HG03439 (cell line): ENCODE measurements at regions not wholly inside any gene's neighbourhood (a gene's known extent, or its start where the extent isn't known, plus 50 kb on each side); places are given as distances from the start of the nearest gene placed in this dataset.
A peak's percentile ranks its signal among the peaks of the same experiment; 100 is the strongest.

Experiments used
- ATAC-seq: cut with Tn5 transposase; IDR thresholded peaks from one replicate; pipeline ENCODE4 v1.9.1; 2021; ENCODE audit warnings: mild to moderate bottlenecking, moderate library complexity; ENCODE audit not compliant: unreplicated experiment

DNA sequence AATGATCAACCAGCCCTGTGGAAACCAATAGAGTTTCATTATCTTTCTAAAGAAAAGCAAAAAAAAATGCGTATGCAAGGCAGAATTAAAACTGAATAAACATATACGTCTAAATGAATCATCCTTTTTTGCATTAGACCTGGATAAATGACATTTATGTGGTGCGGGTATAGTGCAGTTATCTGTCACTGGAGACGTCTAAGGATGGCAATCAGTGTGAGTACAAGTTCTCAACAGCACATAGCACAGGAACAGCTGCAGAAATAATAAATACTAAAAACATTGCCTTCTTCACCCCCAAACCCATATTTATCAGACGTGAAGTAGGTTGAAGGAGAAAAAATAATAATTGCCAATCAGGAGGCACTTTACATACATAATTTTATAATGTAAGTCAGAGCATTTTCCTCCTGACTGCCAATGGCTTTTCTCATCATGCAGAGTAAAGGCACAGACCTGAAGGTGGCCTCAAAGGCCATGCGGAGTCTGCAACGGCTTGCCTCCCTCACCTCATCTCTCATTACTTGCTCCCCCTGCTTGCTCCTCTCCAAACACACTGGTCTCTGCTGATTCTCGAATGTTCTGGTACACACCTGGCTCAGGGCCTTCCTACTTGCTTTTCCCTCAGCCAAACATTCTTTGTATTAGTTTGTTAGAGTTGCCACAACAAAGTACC, 574.7 kb upstream of the PLXNA2 start:
- ATAC-seq, result no peak

DNA sequence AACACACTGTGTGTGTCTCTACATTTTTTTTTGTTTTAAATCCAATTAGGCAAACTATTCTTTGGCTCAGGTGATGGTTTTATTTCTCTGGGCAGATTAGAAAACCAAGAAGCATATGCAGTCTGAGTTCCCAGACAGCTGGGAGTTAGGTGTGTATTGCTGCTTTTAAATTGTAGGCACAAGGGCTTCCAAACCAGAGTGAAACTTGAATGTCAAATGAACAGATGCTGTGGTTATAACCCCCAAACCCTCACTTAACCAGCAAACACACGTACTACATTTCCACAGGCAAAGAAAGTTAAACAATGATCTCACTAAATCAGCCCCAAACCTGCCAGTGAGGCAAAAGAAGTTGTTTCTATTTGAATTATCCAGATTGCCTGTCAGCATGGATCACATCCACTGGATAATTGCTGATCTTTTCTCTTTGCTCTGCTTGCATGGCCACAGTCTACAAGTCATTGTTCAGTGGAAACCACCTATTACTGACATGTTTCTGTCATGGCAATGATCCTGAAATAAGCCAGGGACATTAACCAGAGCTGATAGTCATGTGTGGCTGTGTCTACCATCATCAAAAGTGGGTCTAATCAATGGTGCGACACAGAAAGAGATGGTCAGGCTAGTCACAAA, 576.5 kb upstream of the PLXNA2 start:
- ATAC-seq, result no peak

DNA sequence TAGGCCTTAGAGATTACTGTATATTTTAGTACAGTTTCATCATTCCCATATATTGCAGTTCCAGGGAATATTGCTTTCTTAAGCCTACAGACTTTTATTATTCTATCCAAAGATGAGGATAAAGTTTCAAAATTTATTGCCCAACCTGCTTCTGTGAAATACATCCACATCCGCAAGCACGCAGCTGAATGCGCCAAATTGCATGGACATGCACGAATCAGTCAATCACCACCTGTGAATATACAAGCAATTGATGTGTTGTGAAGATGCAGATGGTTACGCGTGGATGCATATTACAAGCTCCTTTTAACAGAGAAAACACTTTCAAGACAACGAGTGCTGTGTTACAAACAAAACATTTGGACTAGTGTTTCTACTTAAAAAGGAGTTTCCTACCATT, 577.8 kb upstream of the PLXNA2 start:
- ATAC-seq, result no peak

DNA sequence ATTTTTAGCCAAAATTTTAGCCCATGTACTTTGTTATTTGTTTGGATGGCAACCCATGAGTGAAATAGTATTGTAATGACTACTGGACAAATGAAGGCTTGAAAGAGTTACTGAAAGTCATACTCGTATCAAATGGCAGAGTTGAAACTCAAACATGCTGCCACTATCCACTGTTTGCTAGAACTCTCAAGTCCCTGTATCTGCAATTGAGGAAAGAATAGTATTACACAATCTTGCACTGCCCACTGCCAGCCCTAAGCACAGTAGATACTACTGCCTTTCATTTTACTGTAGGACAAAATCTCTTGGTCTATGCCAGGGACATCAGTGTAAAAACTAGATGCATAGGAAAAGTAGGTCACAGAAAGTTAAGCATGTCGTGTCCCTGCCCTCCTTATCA, 581.1 kb upstream of the PLXNA2 start:
- no peak for ATAC-seq

DNA sequence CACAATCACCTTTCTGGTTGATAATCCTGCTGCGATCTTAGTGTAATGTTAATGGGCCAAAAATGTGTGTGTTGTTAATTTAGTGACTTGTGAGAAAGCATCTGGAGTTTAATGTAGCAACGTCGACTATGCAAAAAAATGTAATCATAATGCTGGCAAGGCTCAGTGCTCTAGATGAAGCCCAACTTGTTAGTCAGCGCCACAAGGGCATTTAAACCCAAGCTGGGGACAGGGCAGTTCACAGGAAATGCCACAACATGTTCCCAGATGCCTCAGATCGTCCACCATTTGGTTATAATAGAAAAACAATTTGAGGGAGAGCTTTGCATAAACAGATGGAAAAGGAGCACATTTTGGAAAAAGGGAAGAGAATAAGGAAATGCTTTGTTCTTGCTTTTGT, 585.4 kb upstream of the PLXNA2 start:
- no peak for ATAC-seq

DNA sequence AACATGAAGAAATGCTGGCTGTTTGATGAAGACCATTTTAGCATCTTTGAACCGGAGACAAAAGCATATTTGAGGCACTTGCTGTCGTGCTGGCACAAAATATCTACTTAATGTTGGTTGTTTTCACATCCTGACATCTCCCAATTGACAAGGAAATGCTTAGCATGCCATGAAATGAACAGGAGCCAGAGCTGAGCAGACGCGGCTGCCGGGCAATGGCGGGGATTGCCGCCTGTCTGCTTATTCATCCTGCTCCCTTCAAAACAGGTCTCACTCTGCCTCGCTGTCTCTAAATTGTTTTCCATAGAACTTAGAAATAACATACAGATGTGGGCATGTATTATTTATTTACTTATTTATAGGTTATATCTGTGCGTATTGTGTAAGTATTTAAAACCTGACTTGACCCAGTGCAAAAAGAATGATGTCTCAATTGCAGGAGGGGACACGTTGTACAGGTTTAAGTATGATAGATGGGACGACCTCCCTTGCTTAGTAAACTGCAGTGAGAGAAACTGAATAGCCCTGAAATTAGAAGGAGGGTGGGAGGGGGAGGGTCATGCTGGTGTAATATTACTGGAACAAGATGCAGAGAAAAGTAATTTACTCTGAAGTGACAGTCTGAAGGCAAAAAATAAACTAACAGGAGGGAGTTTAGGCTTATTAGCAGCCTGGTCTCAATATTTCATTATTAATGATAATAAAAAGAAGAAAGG, 590.4 kb upstream of the PLXNA2 start:
- no peak for ATAC-seq

DNA sequence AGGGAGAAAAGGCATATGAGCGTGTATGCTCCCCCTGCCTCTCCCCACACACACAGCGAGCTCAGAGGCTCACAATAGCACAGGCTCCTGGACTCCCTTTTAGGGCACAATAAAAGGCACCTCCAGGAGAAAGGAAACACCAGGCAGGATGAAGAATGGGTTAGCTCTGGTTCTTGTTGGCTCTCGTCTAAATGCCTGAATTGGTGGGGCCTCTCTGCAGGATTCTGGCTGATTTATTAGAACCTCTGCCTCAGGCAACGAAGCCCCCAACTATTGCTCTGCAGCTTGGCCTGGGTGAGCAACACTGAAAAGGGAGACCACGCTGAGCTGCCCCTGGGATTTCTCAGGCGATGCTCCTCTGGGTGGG, 590.9 kb upstream of the PLXNA2 start:
- ATAC-seq, result no peak

DNA sequence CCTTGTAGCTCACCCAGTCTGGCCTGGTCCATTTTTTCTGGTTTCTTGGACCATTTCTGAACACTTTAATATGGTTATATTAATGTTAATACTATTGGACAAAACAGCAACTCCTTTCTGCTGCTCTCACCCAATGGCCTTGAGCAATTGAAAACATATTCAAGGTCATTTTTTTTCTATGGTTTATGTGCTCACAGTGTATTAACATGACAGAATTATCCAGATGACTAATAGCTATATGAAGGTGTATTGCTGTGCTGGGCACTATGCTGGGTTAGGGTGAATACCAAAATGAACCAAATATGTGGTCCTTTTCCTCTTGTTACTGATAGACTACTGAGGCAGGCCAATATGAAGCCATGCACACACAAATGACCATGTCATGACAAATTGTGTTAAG, 591.6 kb upstream of the PLXNA2 start:
- no peak for ATAC-seq

DNA sequence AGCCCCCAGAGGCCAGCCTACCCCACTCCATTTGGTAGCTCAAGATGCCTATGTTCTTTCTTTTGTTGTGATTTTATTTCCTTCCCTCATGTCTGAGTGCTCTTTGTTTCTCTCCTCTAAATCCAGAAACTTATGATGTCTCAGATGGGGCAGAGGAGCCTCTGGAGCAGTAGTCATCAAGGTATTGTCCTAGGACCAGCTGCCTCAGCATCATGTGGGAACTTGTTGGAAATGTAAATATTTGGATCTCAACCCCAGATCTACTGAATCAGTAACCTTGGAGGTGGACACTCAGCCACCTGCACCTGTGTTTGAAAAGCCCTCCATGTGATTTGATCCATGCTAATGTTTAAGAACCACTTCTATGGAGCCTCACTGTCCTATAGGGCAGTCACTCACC, 593.1 kb upstream of the PLXNA2 start:
- no peak for ATAC-seq

DNA sequence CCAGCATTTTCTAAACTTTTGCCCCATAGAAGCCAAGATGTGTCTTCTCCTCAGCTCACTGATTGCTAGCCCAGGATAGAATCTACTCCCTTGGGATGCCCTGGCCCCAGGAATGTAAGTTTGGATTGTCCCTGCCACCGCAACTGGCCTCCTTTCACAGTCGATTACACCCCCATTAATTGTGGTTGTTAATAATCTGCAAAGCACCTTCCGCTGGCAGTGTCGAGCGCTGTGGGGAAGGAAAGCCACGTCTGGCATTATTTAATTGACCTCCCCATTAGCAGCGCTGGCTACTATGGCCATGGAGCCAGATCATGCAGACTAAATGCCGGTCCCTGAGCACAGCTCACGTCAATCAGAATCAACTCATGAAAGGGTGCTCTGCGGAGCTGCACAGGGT, 597.3 kb upstream of the PLXNA2 start:
- ATAC-seq, result no peak

DNA sequence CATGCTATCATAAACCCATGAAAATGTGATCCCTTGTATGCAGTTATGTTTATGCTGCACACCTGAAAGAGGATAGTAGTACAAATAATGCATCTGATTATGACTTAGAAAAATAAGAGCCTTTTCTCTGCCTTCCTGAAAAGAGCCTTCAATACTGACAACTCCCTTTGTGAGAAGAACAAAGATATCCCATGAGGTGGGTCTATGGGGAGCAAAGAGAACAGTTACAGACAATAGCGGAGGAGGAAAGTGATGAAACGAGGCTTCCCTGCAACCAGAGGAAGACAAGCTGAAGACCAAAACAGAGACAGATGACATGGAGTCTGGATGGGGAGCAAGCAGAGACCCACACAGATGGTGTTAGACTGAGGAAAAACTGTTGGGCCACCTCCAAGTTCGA, 598.3 kb upstream of the PLXNA2 start:
- no peak for ATAC-seq

DNA sequence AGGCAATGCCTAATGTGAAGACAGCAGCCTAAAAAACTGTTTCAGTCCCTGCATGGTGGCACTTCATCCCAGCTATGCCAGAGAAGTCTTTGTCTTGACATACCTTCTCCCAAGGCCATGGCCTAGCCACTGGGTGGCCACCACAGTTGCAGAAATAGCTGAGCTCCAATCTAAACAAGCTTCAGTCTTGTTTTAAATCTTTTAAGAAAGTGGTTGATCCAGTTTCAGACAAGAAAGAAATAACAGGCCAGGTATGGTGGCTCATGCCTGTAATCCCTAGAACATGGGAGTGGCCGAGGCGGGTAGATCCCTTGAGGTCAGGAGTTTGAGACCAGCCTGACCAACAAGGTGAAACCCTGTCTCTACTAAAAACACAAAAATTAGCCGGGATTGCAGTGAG, 600.0 kb upstream of the PLXNA2 start:
- ATAC-seq, result no peak

DNA sequence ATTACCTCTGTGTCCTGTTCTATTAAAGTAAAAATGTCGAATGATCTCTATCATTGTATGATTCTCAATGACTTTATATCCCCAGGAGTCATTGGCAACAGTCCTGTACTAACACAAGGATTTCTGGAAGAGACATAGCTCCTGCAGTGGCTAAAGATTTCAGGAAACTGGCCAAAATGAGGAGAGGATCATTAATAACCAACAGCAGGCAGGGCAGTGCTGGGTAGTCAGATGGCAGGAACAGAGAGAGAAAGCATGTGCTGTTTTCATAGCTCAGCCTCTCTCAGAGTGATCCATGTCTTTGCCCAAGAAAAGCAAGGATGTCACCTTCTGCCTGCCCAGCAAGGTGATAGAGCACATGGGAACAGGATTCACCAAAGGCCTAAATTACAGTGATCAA, 604.7 kb upstream of the PLXNA2 start:
- no peak for ATAC-seq

DNA sequence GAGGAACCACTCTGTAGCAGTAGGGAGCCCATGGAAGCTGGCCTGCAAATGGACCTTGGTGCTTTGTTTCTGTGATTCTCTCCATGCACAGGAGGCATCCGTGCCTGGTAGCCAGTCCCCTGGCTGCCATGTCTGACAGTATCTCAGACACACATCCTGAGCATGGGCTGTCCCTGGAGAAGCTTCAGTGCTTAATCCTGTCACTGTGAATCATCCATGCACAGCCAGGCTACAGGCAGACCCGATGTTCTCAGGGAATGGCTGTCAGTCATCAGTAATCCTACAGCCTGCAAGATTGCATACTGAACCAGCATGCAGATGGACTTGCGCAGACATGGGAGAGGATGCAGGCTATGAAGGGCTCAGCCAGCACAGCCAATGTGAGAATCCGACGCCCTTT, 606.3 kb upstream of the PLXNA2 start:
- ATAC-seq, result no peak

DNA sequence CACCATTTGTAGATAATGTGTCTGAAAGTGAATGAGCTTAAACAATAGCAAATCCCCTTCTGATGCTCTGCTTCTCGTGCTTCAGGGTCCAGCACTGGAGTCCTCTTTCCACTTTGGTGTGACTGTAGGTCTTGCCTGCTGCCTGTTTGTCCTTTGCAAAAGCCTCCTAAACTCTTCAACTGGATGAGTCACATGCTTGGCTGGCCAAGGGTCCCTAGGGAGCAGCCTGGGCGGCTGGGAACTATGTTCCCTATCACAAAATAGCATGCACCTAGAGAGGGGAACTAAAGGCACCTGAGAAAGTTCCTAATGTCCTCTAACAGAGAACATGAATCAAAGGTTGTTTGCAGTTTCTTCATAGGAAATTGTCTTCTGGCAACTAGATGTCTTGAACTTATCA, 607.2 kb upstream of the PLXNA2 start:
- no peak for ATAC-seq

DNA sequence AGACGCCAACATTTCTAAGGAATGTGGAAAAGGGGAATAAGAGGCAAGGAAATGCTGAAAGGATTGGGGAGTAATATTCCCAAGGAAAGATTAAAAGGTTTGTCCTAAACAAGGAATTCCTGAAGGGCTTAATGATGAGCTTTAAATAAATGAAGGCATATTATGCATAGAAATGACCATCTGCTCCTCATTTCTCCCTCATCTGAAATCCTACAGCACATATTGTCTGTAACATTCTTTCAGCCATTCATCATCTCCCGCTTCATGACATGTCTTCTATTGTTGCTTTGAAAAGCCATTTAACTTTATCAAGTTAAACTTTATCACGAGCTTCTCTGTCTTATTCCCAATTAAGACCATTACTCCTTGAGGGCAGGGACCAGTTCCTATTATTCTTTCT, 608.7 kb upstream of the PLXNA2 start:
- ATAC-seq, result no peak

DNA sequence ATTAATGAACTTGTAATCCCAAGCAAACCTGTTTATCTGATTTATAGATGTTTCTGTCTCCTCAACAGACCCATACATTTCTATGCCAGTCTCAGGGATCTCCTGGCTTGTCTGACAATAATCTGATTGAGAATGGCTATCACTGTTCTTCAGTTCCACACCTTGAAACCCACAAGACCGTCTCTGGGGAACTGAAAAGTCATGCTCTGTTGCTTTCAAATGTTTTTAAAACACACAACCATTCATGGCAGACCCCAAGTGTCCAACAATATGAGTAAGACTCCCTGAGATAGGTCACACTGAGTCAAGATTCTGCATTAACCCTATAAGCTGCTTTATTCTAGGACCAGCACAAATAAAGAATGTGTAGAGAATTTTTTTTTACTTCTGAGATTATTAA, 611.2 kb upstream of the PLXNA2 start:
- peak; percentile 64 for ATAC-seq

DNA sequence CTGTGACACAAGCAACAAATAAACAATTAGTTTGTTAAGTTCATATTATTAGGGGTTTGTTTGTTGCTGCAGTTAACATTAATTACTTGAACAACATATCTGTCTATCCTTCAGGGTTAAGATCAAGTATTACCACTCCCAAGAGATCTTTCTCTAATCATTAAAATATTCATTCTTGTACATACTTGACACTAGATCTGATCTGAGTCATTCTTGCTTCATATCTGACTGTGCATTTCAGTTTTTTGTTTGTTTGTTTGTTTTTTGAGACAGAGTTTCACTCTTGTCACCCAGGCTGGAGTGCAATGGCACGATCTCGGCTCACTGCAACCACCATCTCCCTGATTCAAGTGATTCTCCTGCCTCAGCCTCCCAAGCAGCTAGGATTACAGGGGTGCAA, 613.3 kb upstream of the PLXNA2 start:
- no peak for ATAC-seq

DNA sequence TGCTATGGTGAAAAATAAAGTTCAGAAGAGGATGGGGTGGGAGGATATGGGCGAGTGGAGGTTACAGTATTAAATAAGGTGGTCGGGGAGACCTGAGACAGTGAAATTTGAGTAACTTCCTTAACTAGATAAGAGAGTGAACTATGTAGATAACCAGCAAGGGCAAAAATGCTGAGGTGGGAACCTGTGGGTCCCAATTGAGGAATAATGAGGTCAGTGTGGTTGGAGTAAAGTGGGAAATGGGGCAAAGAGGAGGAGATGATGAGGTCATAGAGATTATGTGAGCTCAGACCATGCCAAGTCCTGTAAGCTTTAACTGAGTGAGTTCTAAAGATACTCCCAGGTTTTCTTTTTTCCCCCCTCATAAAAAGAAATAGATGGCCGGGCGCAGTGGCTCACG, 614.6 kb upstream of the PLXNA2 start:
- ATAC-seq, result no peak

DNA sequence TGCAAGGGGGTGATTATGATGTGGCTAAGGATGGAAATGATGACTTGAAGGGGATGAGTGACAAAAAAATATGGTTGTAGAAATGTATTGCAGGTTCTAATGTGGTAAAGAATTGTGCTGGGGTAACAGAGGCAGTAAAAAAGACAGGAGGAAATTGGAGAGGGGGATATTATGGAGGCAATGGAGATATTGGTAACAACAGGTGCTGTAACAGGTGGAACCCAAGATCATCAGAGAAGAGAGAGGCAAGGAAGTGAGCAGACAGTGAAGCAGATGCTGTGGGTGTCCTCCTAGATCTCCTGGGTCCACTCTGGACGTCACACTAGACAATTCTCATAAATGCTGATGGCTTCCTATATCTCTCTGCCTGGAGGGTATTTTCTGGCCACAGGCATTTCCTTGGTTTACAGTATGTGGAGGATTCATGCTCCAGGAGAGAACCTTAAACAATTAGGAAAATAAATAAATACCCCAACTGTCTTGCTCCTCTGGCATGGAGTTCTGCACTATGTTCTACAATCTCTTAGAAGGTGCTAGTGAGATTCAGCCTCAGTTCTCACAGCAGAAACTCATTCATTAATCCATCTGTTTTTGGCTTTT, 620.3 kb upstream of the PLXNA2 start:
- ATAC-seq, result no peak

DNA sequence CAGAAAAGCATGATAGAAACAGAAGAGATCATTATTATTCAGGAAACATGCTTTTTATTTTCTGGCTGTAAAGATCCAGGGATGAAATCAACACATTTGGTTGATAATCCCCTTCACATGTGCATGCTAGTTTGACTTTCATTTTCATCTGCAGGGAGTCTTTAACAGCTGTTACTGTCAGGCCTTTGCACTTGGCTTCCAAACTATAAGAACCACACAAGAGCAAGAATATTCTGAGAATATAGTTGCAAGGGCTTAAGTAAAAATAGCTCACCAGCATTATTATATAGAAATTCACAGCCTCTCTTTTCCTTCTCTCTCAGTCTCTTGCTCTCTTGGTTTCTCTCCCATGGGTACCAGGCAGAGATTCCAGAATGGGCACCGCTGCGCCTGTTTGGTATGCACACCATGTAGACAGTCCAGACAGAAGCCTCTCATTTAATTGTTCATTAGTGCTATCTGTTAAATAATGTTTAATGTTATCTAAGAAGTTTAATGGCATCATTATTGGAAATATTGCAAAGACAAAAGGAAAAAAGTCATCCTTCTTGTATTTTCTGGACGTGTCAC, 622.3 kb upstream of the PLXNA2 start:
- ATAC-seq, result no peak

DNA sequence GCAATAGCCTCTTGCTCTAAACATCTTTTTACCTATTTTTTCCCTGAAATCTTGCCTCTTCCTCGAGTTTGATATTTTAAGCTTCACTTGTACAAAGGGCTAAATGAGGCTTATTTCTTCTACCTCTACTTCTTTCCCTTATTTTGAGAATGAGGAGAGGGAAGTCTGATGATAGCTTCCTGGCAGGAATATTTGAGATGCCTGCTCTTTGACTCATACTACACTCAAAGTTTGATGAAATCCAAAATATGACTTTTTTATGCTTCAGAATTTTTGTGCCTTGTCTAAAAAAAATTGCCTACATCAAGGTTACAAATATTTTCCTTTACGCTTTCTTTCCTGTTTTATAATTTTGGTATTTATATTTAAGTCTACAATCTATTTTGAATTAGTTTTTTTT, 624.4 kb upstream of the PLXNA2 start:
- no peak for ATAC-seq
